NB4 (cell line): ENCODE measurements at regions not wholly inside any gene's neighbourhood (a gene's known extent, or its start where the extent isn't known, plus 50 kb on each side); places are given as distances from the start of the nearest gene placed in this dataset.

Source experiments
- CTCF ChIP-seq: IDR thresholded peaks from one replicate; pipeline ENCODE4 v1.5.1; 2012; ENCODE audit warnings: low read depth, low read length
- MAX ChIP-seq: IDR thresholded peaks from 2 replicates; pipeline ENCODE4 v1.6.1; 2011; ENCODE audit warnings: low read depth, low read length
- MYC ChIP-seq: IDR thresholded peaks from 2 replicates; pipeline ENCODE4 v1.6.1; 2011; ENCODE audit warnings: low read depth, low read length
- POLR2A ChIP-seq: IDR thresholded peaks from 2 replicates; pipeline ENCODE4 v1.6.1; 2011; ENCODE audit warnings: mild to moderate bottlenecking; ENCODE audit not compliant: insufficient read length; ENCODE audit errors: extremely low read depth

- TF ChIP-seq POLR2A, result no peak
- no peak for TF ChIP-seq CTCF
- no peak for TF ChIP-seq MYC
- no peak for TF ChIP-seq MAX
These were observed 54.5 kb upstream of the C1QTNF7 start for GRCh38 chr4:15373363-15373762.
